ENCODE measurements at regions not wholly inside any gene's neighbourhood (a gene's known extent, or its start where the extent isn't known, plus 50 kb on each side); places are given as distances from the start of the nearest gene placed in this dataset.

GRCh38 chr9:36728651-36729520 lies 156.2 kb downstream of the MELK start:
- Histone ChIP-seq H3K4me1 (ENCODE audit: control insufficient read depth, insufficient read depth, low read length) (peaks cover 11% of the 10 kb centered on the region), H3K27me3 (ENCODE audit: control insufficient read depth, insufficient read depth, low read length) (no peaks in the 10 kb centered on the region), H3K9ac (ENCODE audit: low read depth, low read length) (no peak overlapping the region), H3K36me3 (ENCODE audit: control insufficient read depth, insufficient read depth, low read length) (no peaks in the 10 kb centered on the region), H3K9me3 (ENCODE audit: control insufficient read depth, insufficient read depth, low read length) (no peaks in the 10 kb centered on the region), H3K4me3 (ENCODE audit: low read depth, low read length) (no peak overlapping the region)

GRCh38 chr9:36729906-36730305 lies 157.2 kb downstream of the MELK start:
- H3K27me3 ChIP-seq (ENCODE audit: control insufficient read depth, insufficient read depth, low read length): no peaks in the 10 kb centered on the region
- H3K9ac ChIP-seq (ENCODE audit: low read depth, low read length): no peak overlapping the region
- H3K36me3 ChIP-seq (ENCODE audit: control insufficient read depth, insufficient read depth, low read length): no peaks in the 10 kb centered on the region
- no peak overlapping the region for H3K4me3 ChIP-seq (ENCODE audit: low read depth, low read length)
- H3K4me1 ChIP-seq (ENCODE audit: control insufficient read depth, insufficient read depth, low read length): peaks cover 11% of the 10 kb centered on the region
- no peaks in the 10 kb centered on the region for H3K9me3 ChIP-seq (ENCODE audit: control insufficient read depth, insufficient read depth, low read length)

GRCh38 chr9:36730414-36730813 lies 157.7 kb downstream of the MELK start:
- no peak overlapping the region for H3K4me3 ChIP-seq (ENCODE audit: low read depth, low read length)
- H3K27me3 ChIP-seq (ENCODE audit: control insufficient read depth, insufficient read depth, low read length): no peaks in the 10 kb centered on the region
- H3K4me1 ChIP-seq (ENCODE audit: control insufficient read depth, insufficient read depth, low read length): peaks cover 11% of the 10 kb centered on the region
- no peak overlapping the region for H3K9ac ChIP-seq (ENCODE audit: low read depth, low read length)
- no peaks in the 10 kb centered on the region for H3K9me3 ChIP-seq (ENCODE audit: control insufficient read depth, insufficient read depth, low read length)
- no peaks in the 10 kb centered on the region for H3K36me3 ChIP-seq (ENCODE audit: control insufficient read depth, insufficient read depth, low read length)

GRCh38 chr9:36731068-36731956 lies 158.6 kb downstream of the MELK start:
- no peak overlapping the region for H3K9ac ChIP-seq (ENCODE audit: low read depth, low read length)
- H3K27me3 ChIP-seq (ENCODE audit: control insufficient read depth, insufficient read depth, low read length): no peaks in the 10 kb centered on the region
- H3K4me3 ChIP-seq (ENCODE audit: low read depth, low read length): no peak overlapping the region
- H3K36me3 ChIP-seq (ENCODE audit: control insufficient read depth, insufficient read depth, low read length): no peaks in the 10 kb centered on the region
- peaks cover 3% of the 10 kb centered on the region for H3K4me1 ChIP-seq (ENCODE audit: control insufficient read depth, insufficient read depth, low read length)
- H3K9me3 ChIP-seq (ENCODE audit: control insufficient read depth, insufficient read depth, low read length): no peaks in the 10 kb centered on the region

GRCh38 chr9:36734737-36735136 lies 162.0 kb downstream of the MELK start:
- Histone ChIP-seq H3K36me3 (ENCODE audit: control insufficient read depth, insufficient read depth, low read length) (no peaks in the 10 kb centered on the region), H3K9me3 (ENCODE audit: control insufficient read depth, insufficient read depth, low read length) (no peaks in the 10 kb centered on the region), H3K4me1 (ENCODE audit: control insufficient read depth, insufficient read depth, low read length) (peaks cover 4% of the 10 kb centered on the region), H3K4me3 (ENCODE audit: low read depth, low read length) (no peak overlapping the region), H3K27me3 (ENCODE audit: control insufficient read depth, insufficient read depth, low read length) (no peaks in the 10 kb centered on the region), H3K9ac (ENCODE audit: low read depth, low read length) (no peak overlapping the region)

- H3K9ac ChIP-seq (ENCODE audit: low read depth, low read length): no peak overlapping the region
- H3K36me3 ChIP-seq (ENCODE audit: control insufficient read depth, insufficient read depth, low read length): no peaks in the 10 kb centered on the region
- peaks cover 4% of the 10 kb centered on the region for H3K27me3 ChIP-seq (ENCODE audit: control insufficient read depth, insufficient read depth, low read length)
- H3K4me3 ChIP-seq (ENCODE audit: low read depth, low read length): no peak overlapping the region
- no peaks in the 10 kb centered on the region for H3K9me3 ChIP-seq (ENCODE audit: control insufficient read depth, insufficient read depth, low read length)
- peaks cover 4% of the 10 kb centered on the region for H3K4me1 ChIP-seq (ENCODE audit: control insufficient read depth, insufficient read depth, low read length)
These were observed 164.0 kb downstream of the MELK start for GRCh38 chr9:36736648-36737047.

GRCh38 chr9:36738318-36738976 lies 165.8 kb downstream of the MELK start:
- H3K4me3 ChIP-seq (ENCODE audit: low read depth, low read length): no peak overlapping the region
- no peak overlapping the region for H3K9ac ChIP-seq (ENCODE audit: low read depth, low read length)
- H3K27me3 ChIP-seq (ENCODE audit: control insufficient read depth, insufficient read depth, low read length): peaks cover 4% of the 10 kb centered on the region
- H3K4me1 ChIP-seq (ENCODE audit: control insufficient read depth, insufficient read depth, low read length): peaks cover 4% of the 10 kb centered on the region
- H3K36me3 ChIP-seq (ENCODE audit: control insufficient read depth, insufficient read depth, low read length): no peaks in the 10 kb centered on the region
- H3K9me3 ChIP-seq (ENCODE audit: control insufficient read depth, insufficient read depth, low read length): no peaks in the 10 kb centered on the region

GRCh38 chr9:36739373-36740116 lies 166.8 kb downstream of the MELK start:
- H3K4me1 ChIP-seq (ENCODE audit: control insufficient read depth, insufficient read depth, low read length): peaks cover 4% of the 10 kb centered on the region
- H3K36me3 ChIP-seq (ENCODE audit: control insufficient read depth, insufficient read depth, low read length): no peaks in the 10 kb centered on the region
- H3K9me3 ChIP-seq (ENCODE audit: control insufficient read depth, insufficient read depth, low read length): no peaks in the 10 kb centered on the region
- H3K9ac ChIP-seq (ENCODE audit: low read depth, low read length): no peak overlapping the region
- H3K27me3 ChIP-seq (ENCODE audit: control insufficient read depth, insufficient read depth, low read length): peaks cover 4% of the 10 kb centered on the region
- no peak overlapping the region for H3K4me3 ChIP-seq (ENCODE audit: low read depth, low read length)

- Histone ChIP-seq H3K9ac (ENCODE audit: low read depth, low read length) (no peak overlapping the region), H3K27me3 (ENCODE audit: control insufficient read depth, insufficient read depth, low read length) (peaks cover 4% of the 10 kb centered on the region), H3K36me3 (ENCODE audit: control insufficient read depth, insufficient read depth, low read length) (no peaks in the 10 kb centered on the region), H3K4me3 (ENCODE audit: low read depth, low read length) (no peak overlapping the region), H3K9me3 (ENCODE audit: control insufficient read depth, insufficient read depth, low read length) (no peaks in the 10 kb centered on the region), H3K4me1 (ENCODE audit: control insufficient read depth, insufficient read depth, low read length) (peaks cover 4% of the 10 kb centered on the region)
These were observed 169.6 kb downstream of the MELK start for GRCh38 chr9:36742264-36742663.

- Histone ChIP-seq H3K9ac (ENCODE audit: low read depth, low read length) (no peak overlapping the region), H3K36me3 (ENCODE audit: control insufficient read depth, insufficient read depth, low read length) (no peaks in the 10 kb centered on the region), H3K9me3 (ENCODE audit: control insufficient read depth, insufficient read depth, low read length) (no peaks in the 10 kb centered on the region), H3K4me1 (ENCODE audit: control insufficient read depth, insufficient read depth, low read length) (no peaks in the 10 kb centered on the region), H3K4me3 (ENCODE audit: low read depth, low read length) (no peak overlapping the region), H3K27me3 (ENCODE audit: control insufficient read depth, insufficient read depth, low read length) (peaks cover 4% of the 10 kb centered on the region)
These were observed 172.0 kb downstream of the MELK start for GRCh38 chr9:36744678-36745077.

GRCh38 chr9:36745977-36746376 lies 173.3 kb downstream of the MELK start:
- Histone ChIP-seq H3K4me1 (ENCODE audit: control insufficient read depth, insufficient read depth, low read length) (no peaks in the 10 kb centered on the region), H3K36me3 (ENCODE audit: control insufficient read depth, insufficient read depth, low read length) (no peaks in the 10 kb centered on the region), H3K27me3 (ENCODE audit: control insufficient read depth, insufficient read depth, low read length) (no peaks in the 10 kb centered on the region), H3K9ac (ENCODE audit: low read depth, low read length) (no peak overlapping the region), H3K9me3 (ENCODE audit: control insufficient read depth, insufficient read depth, low read length) (no peaks in the 10 kb centered on the region), H3K4me3 (ENCODE audit: low read depth, low read length) (no peak overlapping the region)
